ENCODE measurements at regions not wholly inside any gene's neighbourhood (a gene's known extent, or its start where the extent isn't known, plus 50 kb on each side); places are given as distances from the start of the nearest gene placed in this dataset.

DNA sequence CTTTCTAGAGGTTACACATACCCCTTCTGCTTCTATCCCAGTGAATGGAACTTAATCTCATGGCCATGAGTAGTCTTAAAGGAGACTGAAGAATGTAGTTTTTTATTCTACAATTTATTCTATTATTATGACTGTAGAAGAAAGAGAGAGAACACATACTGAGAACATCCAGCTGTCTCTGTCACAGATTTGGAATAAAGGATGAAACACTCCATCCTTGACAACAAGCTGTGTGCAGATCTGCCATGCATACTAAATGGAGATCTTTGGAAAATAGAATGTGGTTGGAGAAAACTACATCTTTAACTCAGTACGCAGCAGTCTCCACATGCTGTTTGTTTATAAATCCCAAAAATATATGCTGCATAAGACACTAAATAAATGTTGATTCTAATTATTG lies 54.1 kb upstream of the NUDT7 start:
- no peak for TF ChIP-seq POLR2A (IDR thresholded peaks at IDR 0.05)
- TF ChIP-seq, protein P1, sequence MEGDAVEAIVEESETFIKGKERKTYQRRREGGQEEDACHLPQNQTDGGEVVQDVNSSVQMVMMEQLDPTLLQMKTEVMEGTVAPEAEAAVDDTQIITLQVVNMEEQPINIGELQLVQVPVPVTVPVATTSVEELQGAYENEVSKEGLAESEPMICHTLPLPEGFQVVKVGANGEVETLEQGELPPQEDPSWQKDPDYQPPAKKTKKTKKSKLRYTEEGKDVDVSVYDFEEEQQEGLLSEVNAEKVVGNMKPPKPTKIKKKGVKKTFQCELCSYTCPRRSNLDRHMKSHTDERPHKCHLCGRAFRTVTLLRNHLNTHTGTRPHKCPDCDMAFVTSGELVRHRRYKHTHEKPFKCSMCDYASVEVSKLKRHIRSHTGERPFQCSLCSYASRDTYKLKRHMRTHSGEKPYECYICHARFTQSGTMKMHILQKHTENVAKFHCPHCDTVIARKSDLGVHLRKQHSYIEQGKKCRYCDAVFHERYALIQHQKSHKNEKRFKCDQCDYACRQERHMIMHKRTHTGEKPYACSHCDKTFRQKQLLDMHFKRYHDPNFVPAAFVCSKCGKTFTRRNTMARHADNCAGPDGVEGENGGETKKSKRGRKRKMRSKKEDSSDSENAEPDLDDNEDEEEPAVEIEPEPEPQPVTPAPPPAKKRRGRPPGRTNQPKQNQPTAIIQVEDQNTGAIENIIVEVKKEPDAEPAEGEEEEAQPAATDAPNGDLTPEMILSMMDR (IDR thresholded peaks at IDR 0.05): no peak
